Large intestine (tissue), 3 donors: ENCODE measurements at regions not wholly inside any gene's neighbourhood (a gene's known extent, or its start where the extent isn't known, plus 50 kb on each side); places are given as distances from the start of the nearest gene placed in this dataset.
A peak's percentile ranks its signal among the peaks of the same experiment; 100 is the strongest.
"Not testable (repeated sequence)": the region's sequence is repeated elsewhere in the genome, so short reads cannot be mapped to it uniquely, and the experiment has no call there.

Experiments
- DNase-seq, 2 donors: peaks; one replicate each; pipeline versions ENCODE4 v3.0.0 to v3.0.0-alpha.2; 2013
- H3K27ac ChIP-seq: one replicate; pipeline ENCODE4 v1.5.1; 2013; ENCODE audit warnings: low read length
- H3K27me3 ChIP-seq: 2 replicates; pipeline ENCODE4 v1.6.1; 2013; ENCODE audit warnings: low read length; ENCODE audit not compliant: control insufficient read depth, insufficient read depth
- H3K36me3 ChIP-seq: 2 replicates; pipeline ENCODE4 v1.6.1; 2013; ENCODE audit warnings: low read length; ENCODE audit not compliant: control insufficient read depth, insufficient read depth
- H3K4me1 ChIP-seq: one replicate; pipeline ENCODE4 v1.6.1; 2013; ENCODE audit warnings: low read length; ENCODE audit not compliant: control insufficient read depth, insufficient read depth
- H3K4me3 ChIP-seq: one replicate; pipeline ENCODE4 v1.5.1; 2013; ENCODE audit warnings: low read length
- H3K9me3 ChIP-seq: one replicate; pipeline ENCODE4 v1.6.1; 2013; ENCODE audit warnings: mild to moderate bottlenecking, low read depth, low read length, moderate library complexity; ENCODE audit not compliant: control insufficient read depth
- WGBS: methylation state at CpG from one replicate; pipeline ENCODE4 v1.1.5; 2013; ENCODE audit warnings: low lambda C conversion rate; ENCODE audit not compliant: insufficient coverage; 5-methylcytosine and 5-hydroxymethylcytosine counted together

- H3K4me1 ChIP-seq, result no peaks in the 10 kb centered on the region
- no peak overlapping the region for H3K27ac ChIP-seq
- H3K9me3 ChIP-seq, result no peaks in the 10 kb centered on the region
- H3K4me3 ChIP-seq, result no peak overlapping the region
- 83% methylated on average over 1 of the region's 3 CpGs for WGBS
- H3K27me3 ChIP-seq, result no peaks in the 10 kb centered on the region
- DNase-seq, result no peak
- no peaks in the 10 kb centered on the region for H3K36me3 ChIP-seq
These were observed 947.8 kb downstream of the XPNPEP1 start for GRCh38 chr10:108975459-108976058.

GRCh38 chr10:108970016-108970415, 953.3 kb downstream of the XPNPEP1 start:
- DNase-seq, result peak; percentile 6 to 8
- WGBS, result 60% methylated on average over 1 of the region's 1 CpG

GRCh38 chr10:108966411-108966810, 956.9 kb downstream of the XPNPEP1 start:
- Histone ChIP-seq H3K4me1 (no peaks in the 10 kb centered on the region), H3K36me3 (no peaks in the 10 kb centered on the region), H3K4me3 (no peak overlapping the region), H3K9me3 (no peaks in the 10 kb centered on the region), H3K27ac (no peak overlapping the region), H3K27me3 (no peaks in the 10 kb centered on the region)
- 80% methylated on average over 1 of the region's 1 CpG for WGBS
- DNase-seq, result no peak

More at GRCh38 chr10:108970016-108970415, 953.3 kb downstream of the XPNPEP1 start:
- Histone ChIP-seq H3K4me1 (no peaks in the 10 kb centered on the region), H3K27me3 (no peaks in the 10 kb centered on the region), H3K4me3 (no peak overlapping the region), H3K9me3 (no peaks in the 10 kb centered on the region), H3K36me3 (no peaks in the 10 kb centered on the region), H3K27ac (no peak overlapping the region)

- Histone ChIP-seq H3K4me1 (no peaks in the 10 kb centered on the region), H3K27me3 (no peaks in the 10 kb centered on the region), H3K4me3 (no peak overlapping the region), H3K27ac (no peak overlapping the region), H3K36me3 (no peaks in the 10 kb centered on the region), H3K9me3 (no peaks in the 10 kb centered on the region)
- DNase-seq, result no peak
These were observed 957.3 kb downstream of the XPNPEP1 start for GRCh38 chr10:108966005-108966404.

- Histone ChIP-seq H3K27ac (no peak overlapping the region), H3K27me3 (no peaks in the 10 kb centered on the region), H3K36me3 (no peaks in the 10 kb centered on the region), H3K4me3 (no peak overlapping the region), H3K9me3 (no peaks in the 10 kb centered on the region), H3K4me1 (no peaks in the 10 kb centered on the region)
- DNase-seq, result no peak
These were observed 961.1 kb downstream of the XPNPEP1 start for GRCh38 chr10:108962172-108962571.

- no peak overlapping the region for H3K4me3 ChIP-seq
- H3K27me3 ChIP-seq, result no peaks in the 10 kb centered on the region
- WGBS, result 100% methylated on average over 1 of the region's 3 CpGs
- DNase-seq, result no peak
- H3K27ac ChIP-seq, result no peak overlapping the region
- H3K4me1 ChIP-seq, result no peaks in the 10 kb centered on the region
- H3K9me3 ChIP-seq, result peaks cover 3% of the 10 kb centered on the region
- H3K36me3 ChIP-seq, result no peaks in the 10 kb centered on the region
These were observed 965.6 kb downstream of the XPNPEP1 start for GRCh38 chr10:108957681-108958080.

- Histone ChIP-seq H3K9me3 (peaks cover 6% of the 10 kb centered on the region), H3K4me3 (no peak overlapping the region)
- no CpG with 5 or more reads among the region's 1 CpG for WGBS
These were observed 967.2 kb downstream of the XPNPEP1 start for GRCh38 chr10:108956149-108956548.

GRCh38 chr10:108920029-108920428, 1003.3 kb downstream of the XPNPEP1 start:
- not testable (repeated sequence) for H3K4me1 ChIP-seq, H3K9me3 ChIP-seq, DNase-seq, H3K27ac ChIP-seq, H3K36me3 ChIP-seq, H3K27me3 ChIP-seq, H3K4me3 ChIP-seq

More at GRCh38 chr10:108956149-108956548, 967.2 kb downstream of the XPNPEP1 start:
- Histone ChIP-seq H3K27ac (no peak overlapping the region), H3K27me3 (no peaks in the 10 kb centered on the region), H3K4me1 (no peaks in the 10 kb centered on the region), H3K36me3 (no peaks in the 10 kb centered on the region)
- no peak for DNase-seq

GRCh38 chr10:108913300-108913699, 1010.0 kb downstream of the XPNPEP1 start:
- H3K27me3 ChIP-seq, result peaks cover 12% of the 10 kb centered on the region
- WGBS, result no CpG with 5 or more reads among the region's 3 CpGs
- no peaks in the 10 kb centered on the region for H3K36me3 ChIP-seq
- DNase-seq, result no peak
- no peaks in the 10 kb centered on the region for H3K9me3 ChIP-seq
- no peaks in the 10 kb centered on the region for H3K4me1 ChIP-seq
- no peak overlapping the region for H3K4me3 ChIP-seq
- no peak overlapping the region for H3K27ac ChIP-seq

GRCh38 chr10:108911814-108912541, 1011.3 kb downstream of the XPNPEP1 start:
- WGBS, result no CpG with 5 or more reads among the region's 47 CpGs
- Histone ChIP-seq H3K36me3 (no peaks in the 10 kb centered on the region), H3K27ac (no peak overlapping the region), H3K9me3 (no peaks in the 10 kb centered on the region), H3K4me1 (no peaks in the 10 kb centered on the region), H3K27me3 (peaks cover 12% of the 10 kb centered on the region), H3K4me3 (peak overlapping the region; percentile 49)
- DNase-seq, result peak; percentile 33 to 57

- H3K27me3 ChIP-seq, result peaks cover 8% of the 10 kb centered on the region
These were observed 1015.2 kb downstream of the XPNPEP1 start for GRCh38 chr10:108908096-108908495.

More at GRCh38 chr10:108908096-108908495, 1015.2 kb downstream of the XPNPEP1 start:
- H3K4me3 ChIP-seq, result no peak overlapping the region
- no peaks in the 10 kb centered on the region for H3K4me1 ChIP-seq
- no CpG with 5 or more reads among the region's 1 CpG for WGBS
- DNase-seq, result no peak
- H3K36me3 ChIP-seq, result no peaks in the 10 kb centered on the region
- no peaks in the 10 kb centered on the region for H3K9me3 ChIP-seq
- no peak overlapping the region for H3K27ac ChIP-seq
